ENCODE measurements at regions not wholly inside any gene's neighbourhood (a gene's known extent, or its start where the extent isn't known, plus 50 kb on each side); places are given as distances from the start of the nearest gene placed in this dataset.

DNA sequence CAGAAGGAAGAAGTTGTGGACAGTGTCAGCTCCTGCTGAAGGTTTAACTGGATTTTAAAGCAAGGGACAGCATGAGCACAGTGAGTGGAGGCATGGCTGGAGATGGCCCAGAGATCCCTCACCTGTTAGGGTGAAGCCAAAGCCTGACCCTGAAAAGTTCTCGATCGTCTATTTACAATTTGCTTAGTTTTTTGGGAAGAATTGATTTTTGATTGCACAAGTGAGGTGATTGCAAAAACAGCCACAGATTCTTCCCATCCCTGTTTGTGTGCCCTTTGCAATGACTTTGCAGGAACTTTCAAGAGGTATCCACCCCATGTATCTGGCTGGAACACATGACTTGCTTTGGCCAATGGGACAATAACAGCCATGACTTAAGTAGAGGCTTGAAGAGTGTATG, 170.1 kb downstream of the TFAP2C start:
- Histone ChIP-seq H3K9me3 (ENCODE audit: control insufficient read depth in 1 of 2, insufficient read depth in 1 of 2, low read depth in 1 of 2, low read length in 2 of 2) (no peaks in the 10 kb centered on the region), H2AFZ (ENCODE audit: low read depth, low read length, poor library complexity, severe bottlenecking) (no peak overlapping the region), H3K4me1 (ENCODE audit: control insufficient read depth in 1 of 2, insufficient read depth in 2 of 2, low read length in 2 of 2) (no peaks in the 10 kb centered on the region), H4K20me1 (ENCODE audit: insufficient read depth) (no peaks in the 10 kb centered on the region), H3K4me3 (replicated peaks in 1 of 2; ENCODE audit: low read depth in 1 of 2, low read length in 2 of 2) (no peak overlapping the region), H3K27ac (ENCODE audit: low read depth, low read length) (no peak overlapping the region), H3K79me2 (ENCODE audit: insufficient read depth, low read length) (no peaks in the 10 kb centered on the region), H3K36me3 (ENCODE audit: control insufficient read depth in 1 of 2, insufficient read depth in 2 of 2, low read length in 2 of 2) (no peaks in the 10 kb centered on the region), H3K9me2 (ENCODE audit: insufficient read depth) (no peaks in the 10 kb centered on the region), H3K4me2 (ENCODE audit: low read length) (no peak overlapping the region), H3K27me3 (ENCODE audit: insufficient read depth, low read length) (no peaks in the 10 kb centered on the region), H3K9ac (ENCODE audit: low read length) (no peak overlapping the region)
- POLR2A ChIA-PET, result no interaction called here
- RAD21 ChIA-PET (ENCODE audit: low non-redundant PET in 1 of 2, low total read pairs in 2 of 2, uncharacterized antibody in 2 of 2, unreplicated experiment in 2 of 2), result no interaction called here
- DNase-seq (ENCODE audit: low read depth, low spot score) (no peak), ATAC-seq (no peak)
- intact Hi-C loops (cut with micrococcal nuclease), result no loop called here
- BruUV-seq (replicated peaks), result no TSS peak
- TF ChIP-seq EZH2phosphoT487 (IDR thresholded peaks at IDR 0.05; ENCODE audit: borderline replicate concordance) (no peak), ZNF274 (IDR thresholded peaks at IDR 0.05; ENCODE audit: low read depth, low read length) (no peak), ZFX (IDR thresholded peaks at IDR 0.05) (no peak), CEBPB (IDR thresholded peaks at IDR 0.05; ENCODE audit: low read depth) (no peak), YY1 (IDR thresholded peaks at IDR 0.05; ENCODE audit: extremely low read depth, insufficient replicate concordance, low read depth, low read length) (no peak), JUND (IDR thresholded peaks at IDR 0.05) (no peak), SIN3A (IDR thresholded peaks at IDR 0.05; ENCODE audit: low read depth) (no peak), EGR1 (IDR thresholded peaks at IDR 0.05; ENCODE audit: low read depth) (no peak)
- TF ChIP-seq, protein P1, sequence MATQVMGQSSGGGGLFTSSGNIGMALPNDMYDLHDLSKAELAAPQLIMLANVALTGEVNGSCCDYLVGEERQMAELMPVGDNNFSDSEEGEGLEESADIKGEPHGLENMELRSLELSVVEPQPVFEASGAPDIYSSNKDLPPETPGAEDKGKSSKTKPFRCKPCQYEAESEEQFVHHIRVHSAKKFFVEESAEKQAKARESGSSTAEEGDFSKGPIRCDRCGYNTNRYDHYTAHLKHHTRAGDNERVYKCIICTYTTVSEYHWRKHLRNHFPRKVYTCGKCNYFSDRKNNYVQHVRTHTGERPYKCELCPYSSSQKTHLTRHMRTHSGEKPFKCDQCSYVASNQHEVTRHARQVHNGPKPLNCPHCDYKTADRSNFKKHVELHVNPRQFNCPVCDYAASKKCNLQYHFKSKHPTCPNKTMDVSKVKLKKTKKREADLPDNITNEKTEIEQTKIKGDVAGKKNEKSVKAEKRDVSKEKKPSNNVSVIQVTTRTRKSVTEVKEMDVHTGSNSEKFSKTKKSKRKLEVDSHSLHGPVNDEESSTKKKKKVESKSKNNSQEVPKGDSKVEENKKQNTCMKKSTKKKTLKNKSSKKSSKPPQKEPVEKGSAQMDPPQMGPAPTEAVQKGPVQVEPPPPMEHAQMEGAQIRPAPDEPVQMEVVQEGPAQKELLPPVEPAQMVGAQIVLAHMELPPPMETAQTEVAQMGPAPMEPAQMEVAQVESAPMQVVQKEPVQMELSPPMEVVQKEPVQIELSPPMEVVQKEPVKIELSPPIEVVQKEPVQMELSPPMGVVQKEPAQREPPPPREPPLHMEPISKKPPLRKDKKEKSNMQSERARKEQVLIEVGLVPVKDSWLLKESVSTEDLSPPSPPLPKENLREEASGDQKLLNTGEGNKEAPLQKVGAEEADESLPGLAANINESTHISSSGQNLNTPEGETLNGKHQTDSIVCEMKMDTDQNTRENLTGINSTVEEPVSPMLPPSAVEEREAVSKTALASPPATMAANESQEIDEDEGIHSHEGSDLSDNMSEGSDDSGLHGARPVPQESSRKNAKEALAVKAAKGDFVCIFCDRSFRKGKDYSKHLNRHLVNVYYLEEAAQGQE (IDR thresholded peaks at IDR 0.05; ENCODE audit: low read depth), result no peak
- TF ChIP-seq, protein P2, sequence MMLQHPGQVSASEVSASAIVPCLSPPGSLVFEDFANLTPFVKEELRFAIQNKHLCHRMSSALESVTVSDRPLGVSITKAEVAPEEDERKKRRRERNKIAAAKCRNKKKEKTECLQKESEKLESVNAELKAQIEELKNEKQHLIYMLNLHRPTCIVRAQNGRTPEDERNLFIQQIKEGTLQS (IDR thresholded peaks at IDR 0.05), result no peak
- TF ChIP-seq, protein P3, sequence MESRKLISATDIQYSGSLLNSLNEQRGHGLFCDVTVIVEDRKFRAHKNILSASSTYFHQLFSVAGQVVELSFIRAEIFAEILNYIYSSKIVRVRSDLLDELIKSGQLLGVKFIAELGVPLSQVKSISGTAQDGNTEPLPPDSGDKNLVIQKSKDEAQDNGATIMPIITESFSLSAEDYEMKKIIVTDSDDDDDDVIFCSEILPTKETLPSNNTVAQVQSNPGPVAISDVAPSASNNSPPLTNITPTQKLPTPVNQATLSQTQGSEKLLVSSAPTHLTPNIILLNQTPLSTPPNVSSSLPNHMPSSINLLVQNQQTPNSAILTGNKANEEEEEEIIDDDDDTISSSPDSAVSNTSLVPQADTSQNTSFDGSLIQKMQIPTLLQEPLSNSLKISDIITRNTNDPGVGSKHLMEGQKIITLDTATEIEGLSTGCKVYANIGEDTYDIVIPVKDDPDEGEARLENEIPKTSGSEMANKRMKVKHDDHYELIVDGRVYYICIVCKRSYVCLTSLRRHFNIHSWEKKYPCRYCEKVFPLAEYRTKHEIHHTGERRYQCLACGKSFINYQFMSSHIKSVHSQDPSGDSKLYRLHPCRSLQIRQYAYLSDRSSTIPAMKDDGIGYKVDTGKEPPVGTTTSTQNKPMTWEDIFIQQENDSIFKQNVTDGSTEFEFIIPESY (IDR thresholded peaks at IDR 0.05; ENCODE audit: extremely low read depth, insufficient replicate concordance, low read length), result no peak
- TF ChIP-seq, protein P4, sequence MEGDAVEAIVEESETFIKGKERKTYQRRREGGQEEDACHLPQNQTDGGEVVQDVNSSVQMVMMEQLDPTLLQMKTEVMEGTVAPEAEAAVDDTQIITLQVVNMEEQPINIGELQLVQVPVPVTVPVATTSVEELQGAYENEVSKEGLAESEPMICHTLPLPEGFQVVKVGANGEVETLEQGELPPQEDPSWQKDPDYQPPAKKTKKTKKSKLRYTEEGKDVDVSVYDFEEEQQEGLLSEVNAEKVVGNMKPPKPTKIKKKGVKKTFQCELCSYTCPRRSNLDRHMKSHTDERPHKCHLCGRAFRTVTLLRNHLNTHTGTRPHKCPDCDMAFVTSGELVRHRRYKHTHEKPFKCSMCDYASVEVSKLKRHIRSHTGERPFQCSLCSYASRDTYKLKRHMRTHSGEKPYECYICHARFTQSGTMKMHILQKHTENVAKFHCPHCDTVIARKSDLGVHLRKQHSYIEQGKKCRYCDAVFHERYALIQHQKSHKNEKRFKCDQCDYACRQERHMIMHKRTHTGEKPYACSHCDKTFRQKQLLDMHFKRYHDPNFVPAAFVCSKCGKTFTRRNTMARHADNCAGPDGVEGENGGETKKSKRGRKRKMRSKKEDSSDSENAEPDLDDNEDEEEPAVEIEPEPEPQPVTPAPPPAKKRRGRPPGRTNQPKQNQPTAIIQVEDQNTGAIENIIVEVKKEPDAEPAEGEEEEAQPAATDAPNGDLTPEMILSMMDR (IDR thresholded peaks at IDR 0.05 in 2 of 3, conservative IDR thresholded peaks at IDR 0.05 in 1 of 3; ENCODE audit: borderline replicate concordance in 1 of 3, insufficient read depth in 1 of 3, low read depth in 2 of 3, low read length in 2 of 3), result no peak
- CTCF ChIA-PET, result no interaction called here
